ENCODE measurements at regions not wholly inside any gene's neighbourhood (a gene's known extent, or its start where the extent isn't known, plus 50 kb on each side); places are given as distances from the start of the nearest gene placed in this dataset.
"Not testable (repeated sequence)": the region's sequence is repeated elsewhere in the genome, so short reads cannot be mapped to it uniquely, and the experiment has no call there.

- TF ChIP-seq CTCF (conservative IDR thresholded peaks at IDR 0.05; ENCODE audit: low read depth in 2 of 2), result no peak
- no peak for TF ChIP-seq ETS1 (IDR thresholded peaks at IDR 0.05)
- TF ChIP-seq STAT1 (IDR thresholded peaks at IDR 0.05; ENCODE audit: unreplicated experiment), result no peak
- TF ChIP-seq, protein P1, sequence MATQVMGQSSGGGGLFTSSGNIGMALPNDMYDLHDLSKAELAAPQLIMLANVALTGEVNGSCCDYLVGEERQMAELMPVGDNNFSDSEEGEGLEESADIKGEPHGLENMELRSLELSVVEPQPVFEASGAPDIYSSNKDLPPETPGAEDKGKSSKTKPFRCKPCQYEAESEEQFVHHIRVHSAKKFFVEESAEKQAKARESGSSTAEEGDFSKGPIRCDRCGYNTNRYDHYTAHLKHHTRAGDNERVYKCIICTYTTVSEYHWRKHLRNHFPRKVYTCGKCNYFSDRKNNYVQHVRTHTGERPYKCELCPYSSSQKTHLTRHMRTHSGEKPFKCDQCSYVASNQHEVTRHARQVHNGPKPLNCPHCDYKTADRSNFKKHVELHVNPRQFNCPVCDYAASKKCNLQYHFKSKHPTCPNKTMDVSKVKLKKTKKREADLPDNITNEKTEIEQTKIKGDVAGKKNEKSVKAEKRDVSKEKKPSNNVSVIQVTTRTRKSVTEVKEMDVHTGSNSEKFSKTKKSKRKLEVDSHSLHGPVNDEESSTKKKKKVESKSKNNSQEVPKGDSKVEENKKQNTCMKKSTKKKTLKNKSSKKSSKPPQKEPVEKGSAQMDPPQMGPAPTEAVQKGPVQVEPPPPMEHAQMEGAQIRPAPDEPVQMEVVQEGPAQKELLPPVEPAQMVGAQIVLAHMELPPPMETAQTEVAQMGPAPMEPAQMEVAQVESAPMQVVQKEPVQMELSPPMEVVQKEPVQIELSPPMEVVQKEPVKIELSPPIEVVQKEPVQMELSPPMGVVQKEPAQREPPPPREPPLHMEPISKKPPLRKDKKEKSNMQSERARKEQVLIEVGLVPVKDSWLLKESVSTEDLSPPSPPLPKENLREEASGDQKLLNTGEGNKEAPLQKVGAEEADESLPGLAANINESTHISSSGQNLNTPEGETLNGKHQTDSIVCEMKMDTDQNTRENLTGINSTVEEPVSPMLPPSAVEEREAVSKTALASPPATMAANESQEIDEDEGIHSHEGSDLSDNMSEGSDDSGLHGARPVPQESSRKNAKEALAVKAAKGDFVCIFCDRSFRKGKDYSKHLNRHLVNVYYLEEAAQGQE (IDR thresholded peaks at IDR 0.05; ENCODE audit: unreplicated experiment), result no peak
These were observed 56.4 kb upstream of the NCOA3 start (continued) for GRCh38 chr20:47445291-47445690.

GRCh38 chr20:47447350-47448296, 54.1 kb upstream of the NCOA3 start:
- H4K20me1 ChIP-seq (replicated peaks; ENCODE audit: insufficient read depth); H3K27ac Mint-ChIP-seq; H3K9me2 ChIP-seq (ENCODE audit: insufficient read depth); H3K4me1 ChIP-seq (ENCODE audit: insufficient read depth); DNase-seq (ENCODE audit: low spot score); H3K4me1 Mint-ChIP-seq; ATAC-seq; H3K27me3 Mint-ChIP-seq (ENCODE audit: insufficient read depth, low read depth, poor library complexity); H3K4me2 ChIP-seq; H3K27me3 ChIP-seq (ENCODE audit: insufficient read depth); H3K79me2 ChIP-seq (replicated peaks; ENCODE audit: insufficient read depth); H3K36me3 Mint-ChIP-seq (ENCODE audit: low read depth); H3K9me3 Mint-ChIP-seq; H2AFZ ChIP-seq; H3K4me3 Mint-ChIP-seq; H3K36me3 ChIP-seq (ENCODE audit: insufficient read depth); H3K27ac ChIP-seq (ENCODE audit: low read depth); H3F3A ChIP-seq (replicated peaks; ENCODE audit: low read depth); H3K4me3 ChIP-seq: not testable (repeated sequence)

DNA sequence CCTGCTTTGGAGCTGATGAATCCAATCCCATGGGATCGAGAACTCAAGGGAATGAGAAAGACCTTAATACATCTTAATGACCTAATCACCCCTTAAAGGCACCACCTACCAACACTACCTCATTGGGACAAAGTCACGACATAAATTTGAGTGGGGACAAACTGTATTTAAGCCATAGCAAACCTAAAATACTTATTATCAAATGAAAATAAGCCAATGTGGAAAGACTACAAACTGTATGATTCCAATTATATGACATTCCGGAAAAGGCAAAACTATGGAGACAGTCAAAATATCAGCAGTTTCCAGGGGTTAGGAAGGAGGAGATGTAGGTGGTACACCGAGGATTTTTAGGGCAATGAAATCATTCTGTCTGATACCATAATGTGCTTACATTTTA, 53.3 kb upstream of the NCOA3 start:
- no peaks in the 10 kb centered on the region for H3K4me1 Mint-ChIP-seq
- DNase-seq (ENCODE audit: low spot score), result no peak
- TF ChIP-seq JUNB (IDR thresholded peaks at IDR 0.05; ENCODE audit: unreplicated experiment) (no peak), EZH2 (IDR thresholded peaks at IDR 0.05; ENCODE audit: low read depth, unreplicated experiment) (no peak), EZH2phosphoT487 (IDR thresholded peaks at IDR 0.05; ENCODE audit: unreplicated experiment) (no peak), ZNF114 (CRISPR knock-in tag; IDR thresholded peaks at IDR 0.05) (no peak), STAT1 (IDR thresholded peaks at IDR 0.05; ENCODE audit: unreplicated experiment) (no peak), POLR2AphosphoS5 (IDR thresholded peaks at IDR 0.05; ENCODE audit: low read depth) (no peak), CREB1 (CRISPR knock-in tag; IDR thresholded peaks at IDR 0.05; ENCODE audit: low read depth) (no peak)
- TF ChIP-seq, protein P1 (IDR thresholded peaks at IDR 0.05; ENCODE audit: unreplicated experiment), result no peak

More for the DNA sequence above, 53.3 kb upstream of the NCOA3 start:
- Histone ChIP-seq H3K79me2 (replicated peaks; ENCODE audit: insufficient read depth) (no peaks in the 10 kb centered on the region), H3K36me3 (ENCODE audit: insufficient read depth) (no peaks in the 10 kb centered on the region), H3K4me2 (no peak overlapping the region), H3K27ac (ENCODE audit: low read depth) (no peak overlapping the region), H3K9me2 (ENCODE audit: insufficient read depth) (no peaks in the 10 kb centered on the region), H2AFZ (no peak overlapping the region), H4K20me1 (replicated peaks; ENCODE audit: insufficient read depth) (no peaks in the 10 kb centered on the region), H3K27me3 (ENCODE audit: insufficient read depth) (no peaks in the 10 kb centered on the region), H3F3A (replicated peaks; ENCODE audit: low read depth) (no peaks in the 10 kb centered on the region), H3K4me1 (ENCODE audit: insufficient read depth) (no peaks in the 10 kb centered on the region), H3K4me3 (no peak overlapping the region)
- Mint-ChIP-seq H3K9me3 (no peaks in the 10 kb centered on the region), H3K27ac (no peak overlapping the region), H3K27me3 (ENCODE audit: insufficient read depth, low read depth, poor library complexity) (peaks cover 2% of the 10 kb centered on the region), H3K36me3 (ENCODE audit: low read depth) (no peaks in the 10 kb centered on the region), H3K4me3 (no peak overlapping the region)
- ATAC-seq, result no peak
